OCI-LY1 (cell line): ENCODE measurements at regions not wholly inside any gene's neighbourhood (a gene's known extent, or its start where the extent isn't known, plus 50 kb on each side); places are given as distances from the start of the nearest gene placed in this dataset.

Experiments
- CTCF ChIP-seq: fragments of 200-600 bp; sonication (generic), shearing (Covaris generic); IDR thresholded peaks from 2 replicates; pipeline ENCODE4 v1.5.1; 2017; ENCODE audit warnings: mild to moderate bottlenecking, antibody characterized with exemption, low read length, moderate library complexity, mixed read lengths
- EZH2 ChIP-seq: fragments of 200-600 bp; sonication (generic), shearing (Covaris generic); IDR thresholded peaks from 2 replicates; pipeline ENCODE4 v1.8.0; 2017; ENCODE audit warnings: borderline replicate concordance, mixed run types, mild to moderate bottlenecking, antibody characterized with exemption, low read length, moderate library complexity, mixed read lengths

DNA sequence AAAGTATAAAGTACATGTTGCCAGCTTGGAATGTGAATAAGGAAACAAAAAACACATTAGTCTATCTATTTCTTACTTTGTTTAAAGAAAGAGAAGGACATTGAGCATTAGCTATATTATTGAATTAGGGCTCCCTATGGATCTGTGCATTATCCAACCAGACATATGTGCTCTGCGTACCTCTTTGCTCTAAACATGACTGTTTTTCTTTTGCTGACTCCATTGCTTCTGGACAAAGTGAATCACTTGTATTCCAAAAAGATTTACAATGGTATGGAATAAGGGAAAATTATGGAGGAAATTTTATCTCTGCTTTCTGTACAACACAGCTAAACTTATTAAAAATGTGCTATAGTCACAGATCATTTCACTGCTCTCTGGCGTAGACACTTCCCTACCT is 727.8 kb upstream of the LCORL start:
- TF ChIP-seq CTCF, result no peak
- no peak for TF ChIP-seq EZH2
